ENCODE measurements at regions not wholly inside any gene's neighbourhood (a gene's known extent, or its start where the extent isn't known, plus 50 kb on each side); places are given as distances from the start of the nearest gene placed in this dataset.

GRCh38 chr3:40639006-40639405 is 114.2 kb downstream of the ZNF621 start:
- Histone ChIP-seq H3K23ac (ENCODE audit: low read length) (no peak overlapping the region), H3K4me2 (ENCODE audit: low read length) (no peak overlapping the region), H4K12ac (ENCODE audit: low read depth, low read length) (no peak overlapping the region), H2BK12ac (ENCODE audit: low read length) (no peak overlapping the region), H3K79me1 (ENCODE audit: low read length) (no peaks in the 10 kb centered on the region), H3K9ac (ENCODE audit: low read length) (no peak overlapping the region), H3K18ac (ENCODE audit: low read length) (no peak overlapping the region), H3K4ac (ENCODE audit: low read depth, low read length) (no peak overlapping the region), H2BK120ac (ENCODE audit: insufficient read depth, low read length, poor library complexity) (no peak overlapping the region), H3K4me3 (ENCODE audit: low read depth, low read length) (no peak overlapping the region), H4K91ac (ENCODE audit: low read depth, low read length) (no peak overlapping the region), H2AFZ (ENCODE audit: insufficient read depth, low read length, poor library complexity) (no peak overlapping the region), H2BK5ac (ENCODE audit: low read depth, low read length, poor library complexity) (no peak overlapping the region), H3K27me3 (ENCODE audit: insufficient read depth, low read length) (no peaks in the 10 kb centered on the region), H3K27ac (ENCODE audit: low read depth, low read length) (no peak overlapping the region), H4K8ac (ENCODE audit: low read depth, low read length) (no peak overlapping the region), H3K79me2 (ENCODE audit: control insufficient read depth, insufficient read depth, low read length, poor library complexity) (no peaks in the 10 kb centered on the region), H3K4me1 (ENCODE audit: control insufficient read depth in 1 of 2, insufficient read depth in 2 of 2, low read length in 2 of 2) (no peaks in the 10 kb centered on the region), H3K14ac (ENCODE audit: low read length) (no peak overlapping the region), H2AK5ac (ENCODE audit: low read length) (no peak overlapping the region), H3K36me3 (ENCODE audit: control insufficient read depth in 1 of 2, insufficient read depth in 2 of 2, low read length in 2 of 2) (no peaks in the 10 kb centered on the region), H3K9me3 (ENCODE audit: insufficient read depth, low read depth, low read length) (no peaks in the 10 kb centered on the region)
- no CpG with 5 or more reads among the region's 1 CpG for WGBS (ENCODE audit: extremely low coverage, insufficient coverage, insufficient read length)
- DNase-seq, result no peak

GRCh38 chr3:40642812-40643211 is 118.1 kb downstream of the ZNF621 start:
- Histone ChIP-seq H3K9me3 (ENCODE audit: insufficient read depth, low read depth, low read length) (no peaks in the 10 kb centered on the region), H4K12ac (ENCODE audit: low read depth, low read length) (no peak overlapping the region), H3K9ac (ENCODE audit: low read length) (no peak overlapping the region), H3K36me3 (ENCODE audit: control insufficient read depth in 1 of 2, insufficient read depth in 2 of 2, low read length in 2 of 2) (no peaks in the 10 kb centered on the region), H3K27me3 (ENCODE audit: insufficient read depth, low read length) (no peaks in the 10 kb centered on the region), H2BK5ac (ENCODE audit: low read depth, low read length, poor library complexity) (no peak overlapping the region), H3K18ac (ENCODE audit: low read length) (no peak overlapping the region), H3K4me3 (ENCODE audit: low read depth, low read length) (no peak overlapping the region), H2BK12ac (ENCODE audit: low read length) (no peak overlapping the region), H3K4me1 (ENCODE audit: control insufficient read depth in 1 of 2, insufficient read depth in 2 of 2, low read length in 2 of 2) (no peaks in the 10 kb centered on the region), H3K79me2 (ENCODE audit: control insufficient read depth, insufficient read depth, low read length, poor library complexity) (no peaks in the 10 kb centered on the region), H2AK5ac (ENCODE audit: low read length) (no peak overlapping the region), H3K79me1 (ENCODE audit: low read length) (no peaks in the 10 kb centered on the region), H3K23ac (ENCODE audit: low read length) (no peak overlapping the region), H3K4ac (ENCODE audit: low read depth, low read length) (no peak overlapping the region), H3K14ac (ENCODE audit: low read length) (no peak overlapping the region), H3K4me2 (ENCODE audit: low read length) (no peak overlapping the region), H2BK120ac (ENCODE audit: insufficient read depth, low read length, poor library complexity) (no peak overlapping the region), H4K91ac (ENCODE audit: low read depth, low read length) (no peak overlapping the region), H4K8ac (ENCODE audit: low read depth, low read length) (no peak overlapping the region), H2AFZ (ENCODE audit: insufficient read depth, low read length, poor library complexity) (no peak overlapping the region), H3K27ac (ENCODE audit: low read depth, low read length) (no peak overlapping the region)
- no CpG with 5 or more reads among the region's 5 CpGs for WGBS (ENCODE audit: extremely low coverage, insufficient coverage, insufficient read length)
- no peak for DNase-seq

- no peak overlapping the region for H3K4me3 ChIP-seq (ENCODE audit: low read depth, low read length)
- H4K8ac ChIP-seq (ENCODE audit: low read depth, low read length), result no peak overlapping the region
- H4K91ac ChIP-seq (ENCODE audit: low read depth, low read length), result no peak overlapping the region
- H3K14ac ChIP-seq (ENCODE audit: low read length), result no peak overlapping the region
- no peaks in the 10 kb centered on the region for H3K4me1 ChIP-seq (ENCODE audit: control insufficient read depth in 1 of 2, insufficient read depth in 2 of 2, low read length in 2 of 2)
- H3K23ac ChIP-seq (ENCODE audit: low read length), result no peak overlapping the region
- no peak overlapping the region for H4K12ac ChIP-seq (ENCODE audit: low read depth, low read length)
- H3K27ac ChIP-seq (ENCODE audit: low read depth, low read length), result no peak overlapping the region
- H3K79me1 ChIP-seq (ENCODE audit: low read length), result no peaks in the 10 kb centered on the region
- no peak overlapping the region for H3K18ac ChIP-seq (ENCODE audit: low read length)
- H3K36me3 ChIP-seq (ENCODE audit: control insufficient read depth in 1 of 2, insufficient read depth in 2 of 2, low read length in 2 of 2), result no peaks in the 10 kb centered on the region
- no peak overlapping the region for H3K9ac ChIP-seq (ENCODE audit: low read length)
- DNase-seq, result no peak
- no CpG with 5 or more reads among the region's 3 CpGs for WGBS (ENCODE audit: extremely low coverage, insufficient coverage, insufficient read length)
- H3K4ac ChIP-seq (ENCODE audit: low read depth, low read length), result no peak overlapping the region
- H3K4me2 ChIP-seq (ENCODE audit: low read length), result no peak overlapping the region
- H2BK5ac ChIP-seq (ENCODE audit: low read depth, low read length, poor library complexity), result no peak overlapping the region
- no peaks in the 10 kb centered on the region for H3K79me2 ChIP-seq (ENCODE audit: control insufficient read depth, insufficient read depth, low read length, poor library complexity)
- no peaks in the 10 kb centered on the region for H3K27me3 ChIP-seq (ENCODE audit: insufficient read depth, low read length)
- no peak overlapping the region for H2AFZ ChIP-seq (ENCODE audit: insufficient read depth, low read length, poor library complexity)
- H2AK5ac ChIP-seq (ENCODE audit: low read length), result no peak overlapping the region
- H2BK12ac ChIP-seq (ENCODE audit: low read length), result no peak overlapping the region
- no peak overlapping the region for H2BK120ac ChIP-seq (ENCODE audit: insufficient read depth, low read length, poor library complexity)
- no peaks in the 10 kb centered on the region for H3K9me3 ChIP-seq (ENCODE audit: insufficient read depth, low read depth, low read length)
Measured at GRCh38 chr3:40645883-40646282, 121.1 kb downstream of the ZNF621 start.

- H2BK120ac ChIP-seq (ENCODE audit: insufficient read depth, low read length, poor library complexity), result no peak overlapping the region
- no peaks in the 10 kb centered on the region for H3K27me3 ChIP-seq (ENCODE audit: insufficient read depth, low read length)
- no peak overlapping the region for H4K8ac ChIP-seq (ENCODE audit: low read depth, low read length)
- no peak overlapping the region for H2BK12ac ChIP-seq (ENCODE audit: low read length)
- no peak overlapping the region for H3K4ac ChIP-seq (ENCODE audit: low read depth, low read length)
- H2AK5ac ChIP-seq (ENCODE audit: low read length), result no peak overlapping the region
- no peaks in the 10 kb centered on the region for H3K4me1 ChIP-seq (ENCODE audit: control insufficient read depth in 1 of 2, insufficient read depth in 2 of 2, low read length in 2 of 2)
- no peak overlapping the region for H4K91ac ChIP-seq (ENCODE audit: low read depth, low read length)
- no peaks in the 10 kb centered on the region for H3K79me1 ChIP-seq (ENCODE audit: low read length)
- no peak for DNase-seq
- no peaks in the 10 kb centered on the region for H3K9me3 ChIP-seq (ENCODE audit: insufficient read depth, low read depth, low read length)
- WGBS (ENCODE audit: extremely low coverage, insufficient coverage, insufficient read length), result no CpG with 5 or more reads among the region's 4 CpGs
- no peak overlapping the region for H4K12ac ChIP-seq (ENCODE audit: low read depth, low read length)
- H3K9ac ChIP-seq (ENCODE audit: low read length), result no peak overlapping the region
- H3K27ac ChIP-seq (ENCODE audit: low read depth, low read length), result no peak overlapping the region
- H3K4me2 ChIP-seq (ENCODE audit: low read length), result no peak overlapping the region
- no peaks in the 10 kb centered on the region for H3K36me3 ChIP-seq (ENCODE audit: control insufficient read depth in 1 of 2, insufficient read depth in 2 of 2, low read length in 2 of 2)
- no peaks in the 10 kb centered on the region for H3K79me2 ChIP-seq (ENCODE audit: control insufficient read depth, insufficient read depth, low read length, poor library complexity)
- no peak overlapping the region for H3K4me3 ChIP-seq (ENCODE audit: low read depth, low read length)
- no peak overlapping the region for H2AFZ ChIP-seq (ENCODE audit: insufficient read depth, low read length, poor library complexity)
- no peak overlapping the region for H2BK5ac ChIP-seq (ENCODE audit: low read depth, low read length, poor library complexity)
- H3K14ac ChIP-seq (ENCODE audit: low read length), result no peak overlapping the region
- no peak overlapping the region for H3K23ac ChIP-seq (ENCODE audit: low read length)
- no peak overlapping the region for H3K18ac ChIP-seq (ENCODE audit: low read length)
Measured at GRCh38 chr3:40649346-40649745, 124.6 kb downstream of the ZNF621 start.

Data from trophoblast cell (in vitro differentiated cells and primary cell).